Natural killer cell (primary cell): ENCODE measurements at regions not wholly inside any gene's neighbourhood (a gene's known extent, or its start where the extent isn't known, plus 50 kb on each side); places are given as distances from the start of the nearest gene placed in this dataset.

Source experiments
- ATAC-seq, 3 donors: fragments of 150-1000 bp in 2 of 3; fragments of 200-7000 bp in 1 of 3; cut with Tn5 transposase; 1 replicate in 1 of 3; 2 replicates in 2 of 3; pipeline ENCODE4 v1.10.0; 2021; ENCODE audit warnings: mild to moderate bottlenecking in 2 of 3, moderate library complexity in 2 of 3
- DNase-seq, 2 donors: peaks; one replicate each; pipeline versions ENCODE4 v3.0.0 to v3.0.0-alpha.2; 2013 to 2021; ENCODE audit warnings: mixed read lengths in 1 of 2
- H3K27ac ChIP-seq: one replicate; pipeline ENCODE4 v1.5.1; 2013; ENCODE audit warnings: mild to moderate bottlenecking, low read length
- H3K27me3 ChIP-seq: one replicate; pipeline ENCODE4 v1.6.1; 2013; ENCODE audit warnings: low read length; ENCODE audit not compliant: control insufficient read depth, insufficient read depth
- H3K36me3 ChIP-seq: one replicate; pipeline ENCODE4 v1.6.1; 2013; ENCODE audit warnings: low read length; ENCODE audit not compliant: control insufficient read depth, insufficient read depth
- H3K4me1 ChIP-seq: one replicate; pipeline ENCODE4 v1.6.1; 2013; ENCODE audit warnings: low read length; ENCODE audit not compliant: control insufficient read depth, insufficient read depth
- H3K4me3 ChIP-seq: one replicate; pipeline ENCODE4 v1.5.1; 2013; ENCODE audit warnings: low read length
- H3K9me3 ChIP-seq: one replicate; pipeline ENCODE4 v1.6.1; 2013; ENCODE audit warnings: low read length; ENCODE audit not compliant: control insufficient read depth, insufficient read depth
- H3K27ac Mint-ChIP-seq, 2 donors: one replicate each; pipeline ENCODE4 v1.8.0; 2022; ENCODE audit warnings: mild to moderate bottlenecking in 2 of 2, mixed read lengths in 2 of 2, moderate library complexity in 1 of 2
- H3K27me3 Mint-ChIP-seq, 2 donors: one replicate each; pipeline ENCODE4 v1.8.0; 2022; ENCODE audit warnings: low read depth in 2 of 2, mixed read lengths in 2 of 2
- H3K36me3 Mint-ChIP-seq: one replicate; pipeline ENCODE4 v1.8.0; 2022; ENCODE audit warnings: mixed read lengths
- H3K4me1 Mint-ChIP-seq, 2 donors: one replicate each; pipeline ENCODE4 v1.8.0; 2022; ENCODE audit warnings: mixed read lengths in 2 of 2
- H3K4me3 Mint-ChIP-seq: one replicate; pipeline ENCODE4 v1.8.0; 2022; ENCODE audit warnings: mild to moderate bottlenecking, moderate library complexity, mixed read lengths
- H3K9me3 Mint-ChIP-seq, 2 donors: one replicate each; pipeline ENCODE4 v1.8.0; 2022; ENCODE audit warnings: mixed read lengths in 2 of 2
- WGBS: methylation state at CpG from one replicate; pipeline ENCODE4 v1.1.7; 2013; ENCODE audit warnings: missing lambda C conversion rate; ENCODE audit not compliant: insufficient coverage; 5-methylcytosine and 5-hydroxymethylcytosine counted together
- intact Hi-C: fragments of 100-400 bp; cut with micrococcal nuclease; formaldehyde crosslinking; loops from one replicate; pipeline ENCODE4 v1.14.2; 2022
- TF ChIP-seq, protein P1 (sequence below): fragments of 200-600 bp; IDR thresholded peaks from one replicate; pipeline ENCODE4 v1.8.0; 2022; ENCODE audit warnings: antibody characterized with exemption

DNA sequence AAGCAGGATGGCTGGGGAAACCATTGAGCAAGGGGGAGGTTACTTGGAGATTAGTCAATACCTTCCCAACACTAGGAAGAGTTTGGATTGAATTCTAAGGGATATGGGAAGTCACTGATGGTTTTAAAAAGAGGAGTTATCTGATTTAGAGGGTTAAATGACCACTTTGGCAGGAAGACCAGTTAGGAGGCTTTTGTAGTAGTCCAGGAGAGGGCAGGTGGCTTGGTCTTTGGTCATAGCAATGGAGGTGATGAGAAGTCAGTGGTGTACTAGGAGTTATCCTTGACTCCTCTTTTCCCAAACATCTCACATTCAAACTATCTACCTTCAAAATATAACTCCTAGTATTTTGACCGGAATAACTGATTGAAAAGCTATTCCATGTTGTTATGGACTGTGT, 644.1 kb downstream of the UTRN start:
- no peak for DNase-seq
- no peak overlapping the region for H3K4me3 ChIP-seq
- TF ChIP-seq, protein P1, sequence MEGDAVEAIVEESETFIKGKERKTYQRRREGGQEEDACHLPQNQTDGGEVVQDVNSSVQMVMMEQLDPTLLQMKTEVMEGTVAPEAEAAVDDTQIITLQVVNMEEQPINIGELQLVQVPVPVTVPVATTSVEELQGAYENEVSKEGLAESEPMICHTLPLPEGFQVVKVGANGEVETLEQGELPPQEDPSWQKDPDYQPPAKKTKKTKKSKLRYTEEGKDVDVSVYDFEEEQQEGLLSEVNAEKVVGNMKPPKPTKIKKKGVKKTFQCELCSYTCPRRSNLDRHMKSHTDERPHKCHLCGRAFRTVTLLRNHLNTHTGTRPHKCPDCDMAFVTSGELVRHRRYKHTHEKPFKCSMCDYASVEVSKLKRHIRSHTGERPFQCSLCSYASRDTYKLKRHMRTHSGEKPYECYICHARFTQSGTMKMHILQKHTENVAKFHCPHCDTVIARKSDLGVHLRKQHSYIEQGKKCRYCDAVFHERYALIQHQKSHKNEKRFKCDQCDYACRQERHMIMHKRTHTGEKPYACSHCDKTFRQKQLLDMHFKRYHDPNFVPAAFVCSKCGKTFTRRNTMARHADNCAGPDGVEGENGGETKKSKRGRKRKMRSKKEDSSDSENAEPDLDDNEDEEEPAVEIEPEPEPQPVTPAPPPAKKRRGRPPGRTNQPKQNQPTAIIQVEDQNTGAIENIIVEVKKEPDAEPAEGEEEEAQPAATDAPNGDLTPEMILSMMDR: no peak
- no peaks in the 10 kb centered on the region for H3K27me3 ChIP-seq
- intact Hi-C loops: no loop called here
- no peaks in the 10 kb centered on the region for H3K36me3 ChIP-seq
- H3K36me3 Mint-ChIP-seq: peaks cover 8% of the 10 kb centered on the region
- no peak for ATAC-seq
- H3K9me3 ChIP-seq: no peaks in the 10 kb centered on the region
- no peaks in the 10 kb centered on the region for H3K9me3 Mint-ChIP-seq
- H3K27ac Mint-ChIP-seq: peak overlapping the region in 1 of 2 donors; percentile 9
- no peak overlapping the region for H3K4me3 Mint-ChIP-seq
- peaks cover 5 to 14% of the 10 kb centered on the region in 2 donors for H3K4me1 Mint-ChIP-seq
- no CpG with 5 or more reads among the region's 1 CpG for WGBS
- H3K4me1 ChIP-seq: no peaks in the 10 kb centered on the region
- no peak overlapping the region for H3K27ac ChIP-seq
- peaks cover 0 to 7% of the 10 kb centered on the region in 2 donors for H3K27me3 Mint-ChIP-seq

GRCh38 chr6:144931172-144932035, 646.3 kb downstream of the UTRN start:
- DNase-seq (peak in 1 of 2 donors; percentile 52), ATAC-seq (peak in 2 of 3 donors; percentile 63 to 70)
- peaks cover 5 to 11% of the 10 kb centered on the region in 2 donors for H3K4me1 Mint-ChIP-seq
- WGBS: 55% methylated on average over 6 of the region's 6 CpGs
- TF ChIP-seq, protein P1: peak; percentile 66
- Histone ChIP-seq H3K27me3 (no peaks in the 10 kb centered on the region), H3K27ac (no peak overlapping the region), H3K9me3 (no peaks in the 10 kb centered on the region), H3K4me3 (no peak overlapping the region), H3K36me3 (no peaks in the 10 kb centered on the region), H3K4me1 (no peaks in the 10 kb centered on the region)
- no peak overlapping the region for H3K4me3 Mint-ChIP-seq
- peaks cover 2 to 3% of the 10 kb centered on the region in 2 donors for H3K9me3 Mint-ChIP-seq
- peaks cover 13% of the 10 kb centered on the region for H3K36me3 Mint-ChIP-seq
- no peak overlapping the region for H3K27ac Mint-ChIP-seq
- H3K27me3 Mint-ChIP-seq: peaks cover 0 to 9% of the 10 kb centered on the region in 2 donors
- intact Hi-C loops: loop anchor here (1.0 kb wide), 1 partner anchor 348 kb away; no protein-coding TSS in a partner anchor

- H3K4me1 ChIP-seq: no peaks in the 10 kb centered on the region
- no peak for ATAC-seq
- intact Hi-C loops: no loop called here
- 82% methylated on average over 1 of the region's 1 CpG for WGBS
- DNase-seq: no peak
- peaks cover 13% of the 10 kb centered on the region for H3K36me3 Mint-ChIP-seq
- H3K4me3 ChIP-seq: no peak overlapping the region
- H3K27ac ChIP-seq: no peak overlapping the region
- no peaks in the 10 kb centered on the region for H3K27me3 ChIP-seq
- H3K9me3 ChIP-seq: no peaks in the 10 kb centered on the region
- H3K4me1 Mint-ChIP-seq: peaks cover 5 to 11% of the 10 kb centered on the region in 2 donors
- peaks cover 2 to 3% of the 10 kb centered on the region in 2 donors for H3K9me3 Mint-ChIP-seq
- H3K36me3 ChIP-seq: no peaks in the 10 kb centered on the region
- H3K27me3 Mint-ChIP-seq: peaks cover 0 to 9% of the 10 kb centered on the region in 2 donors
- no peak overlapping the region for H3K27ac Mint-ChIP-seq
- TF ChIP-seq, protein P1: no peak
- no peak overlapping the region for H3K4me3 Mint-ChIP-seq
These were observed 647.5 kb downstream of the UTRN start for GRCh38 chr6:144932621-144933020.
